Muscle layer of colon (tissue), 2 donors: ENCODE measurements at regions not wholly inside any gene's neighbourhood (a gene's known extent, or its start where the extent isn't known, plus 50 kb on each side); places are given as distances from the start of the nearest gene placed in this dataset.

ENCODE experiments used
- H3K27ac ChIP-seq: one replicate; pipeline ENCODE4 v1.7.0; 2013; ENCODE audit warnings: low read depth, mild to moderate bottlenecking, low read length, moderate library complexity
- H3K27me3 ChIP-seq, 2 donors: one replicate each; pipeline ENCODE4 v1.7.0; 2013; ENCODE audit warnings: low read length in 2 of 2, mild to moderate bottlenecking in 2 of 2; ENCODE audit not compliant: insufficient read depth in 2 of 2, control insufficient read depth in 1 of 2
- H3K36me3 ChIP-seq: one replicate; pipeline ENCODE4 v1.7.0; 2013; ENCODE audit warnings: mild to moderate bottlenecking, low read length; ENCODE audit not compliant: insufficient read depth
- H3K4me1 ChIP-seq: one replicate; pipeline ENCODE4 v1.7.0; 2013; ENCODE audit warnings: mild to moderate bottlenecking, low read length; ENCODE audit not compliant: insufficient read depth
- H3K4me3 ChIP-seq, 2 donors: one replicate each; pipeline ENCODE4 v1.7.0; 2013; ENCODE audit warnings: low read length in 2 of 2, low read depth in 1 of 2, mild to moderate bottlenecking in 1 of 2, moderate library complexity in 1 of 2
- H3K9ac ChIP-seq: one replicate; pipeline ENCODE4 v1.7.0; 2013; ENCODE audit warnings: low read length
- H3K9me3 ChIP-seq: one replicate; pipeline ENCODE4 v1.7.0; 2013; ENCODE audit warnings: mild to moderate bottlenecking, low read length
- donor health status: abdominal sarcoma.
- donor health status: Adenocarcinoma of cecum.

DNA sequence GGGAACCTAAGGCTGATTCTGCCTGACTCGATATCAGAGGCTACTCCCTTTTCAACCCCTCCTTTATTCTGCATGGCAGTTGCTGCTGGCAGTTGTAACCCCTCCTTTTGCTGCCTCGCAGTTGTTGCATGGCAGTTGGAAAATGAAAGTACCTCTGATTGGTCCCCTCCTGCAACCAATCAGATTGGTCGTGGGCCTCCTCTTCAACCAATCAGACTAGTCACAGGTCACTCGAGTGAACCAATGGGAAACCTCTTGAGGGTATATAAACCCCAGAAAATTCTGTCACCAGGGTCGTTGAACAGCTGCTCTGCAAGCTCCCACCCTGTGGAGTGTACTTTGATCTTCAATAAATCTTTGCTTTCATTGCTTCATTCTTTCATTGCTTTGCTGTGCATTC is 294.3 kb upstream of the SLC8A1 start:
- Histone ChIP-seq H3K27ac (no peak overlapping the region), H3K4me3 (no peak overlapping the region), H3K9ac (no peak overlapping the region), H3K9me3 (no peaks in the 10 kb centered on the region), H3K36me3 (no peaks in the 10 kb centered on the region), H3K27me3 (no peaks in the 10 kb centered on the region), H3K4me1 (no peaks in the 10 kb centered on the region)

DNA sequence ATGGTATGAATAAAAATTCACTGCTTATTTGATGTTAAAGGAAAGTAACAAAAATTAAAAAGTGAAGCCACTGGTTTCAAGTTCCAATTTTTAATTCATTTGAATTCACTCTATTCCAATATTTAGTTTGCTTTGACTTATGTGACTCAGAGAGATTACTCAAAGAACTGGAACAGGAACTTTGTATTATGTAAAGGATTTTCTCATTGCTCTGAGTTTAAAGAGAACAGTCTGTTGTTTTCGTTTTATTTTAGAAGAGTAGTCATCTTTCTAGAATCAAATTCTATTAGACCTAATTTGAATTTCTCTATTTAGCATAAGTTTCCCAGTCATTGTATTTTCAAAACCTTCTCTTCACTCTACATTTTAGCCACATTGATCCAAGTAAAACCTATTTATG is 300.1 kb upstream of the SLC8A1 start:
- Histone ChIP-seq H3K4me1 (peaks cover 14% of the 10 kb centered on the region), H3K27ac (no peak overlapping the region), H3K4me3 (no peak overlapping the region), H3K9me3 (no peaks in the 10 kb centered on the region), H3K9ac (no peak overlapping the region), H3K36me3 (no peaks in the 10 kb centered on the region), H3K27me3 (no peaks in the 10 kb centered on the region)

DNA sequence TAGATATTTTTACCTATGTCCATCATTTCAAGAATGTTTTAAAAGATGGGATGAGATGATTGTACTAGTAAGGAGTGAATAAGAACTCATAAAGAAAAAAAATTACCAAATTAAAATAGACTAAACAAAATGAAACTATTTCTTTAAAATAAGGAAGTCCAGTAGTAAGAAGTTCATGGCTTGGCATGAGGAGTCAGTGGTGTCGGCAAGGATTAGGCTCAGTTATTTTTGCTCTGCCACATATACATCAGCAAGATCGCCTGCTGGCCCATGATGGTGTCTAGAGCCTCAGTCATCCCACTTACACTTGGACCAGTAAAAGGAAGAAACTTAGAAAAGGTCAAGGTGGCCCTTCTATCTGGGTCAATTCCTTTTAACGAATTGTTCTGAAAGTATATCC is 300.9 kb upstream of the SLC8A1 start:
- Histone ChIP-seq H3K36me3 (no peaks in the 10 kb centered on the region), H3K4me3 (no peak overlapping the region), H3K27ac (no peak overlapping the region), H3K9me3 (no peaks in the 10 kb centered on the region), H3K9ac (no peak overlapping the region), H3K4me1 (peaks cover 14% of the 10 kb centered on the region), H3K27me3 (no peaks in the 10 kb centered on the region)

DNA sequence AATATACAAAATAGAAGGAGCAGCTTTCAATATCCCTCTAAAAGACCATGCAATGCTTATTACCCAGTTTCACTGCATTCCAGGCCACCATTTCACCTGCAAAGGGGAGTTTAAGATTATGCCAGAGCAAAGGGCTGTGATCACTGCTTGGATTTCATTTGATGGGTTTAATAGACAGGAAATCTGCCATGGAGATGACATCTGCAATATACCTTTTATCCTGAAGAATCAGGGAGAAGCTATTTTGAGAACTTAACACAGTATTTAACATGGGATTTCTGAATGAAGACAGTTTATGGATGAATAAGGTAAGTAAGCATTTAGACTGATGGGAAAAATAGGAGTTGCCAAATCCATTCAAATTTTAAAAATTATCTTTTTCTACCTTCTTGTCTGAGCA is 303.0 kb upstream of the SLC8A1 start:
- H3K27me3 ChIP-seq = no peaks in the 10 kb centered on the region
- H3K4me1 ChIP-seq = peaks cover 31% of the 10 kb centered on the region
- no peak overlapping the region for H3K4me3 ChIP-seq
- H3K9me3 ChIP-seq = no peaks in the 10 kb centered on the region
- no peaks in the 10 kb centered on the region for H3K36me3 ChIP-seq
- no peak overlapping the region for H3K27ac ChIP-seq
- no peak overlapping the region for H3K9ac ChIP-seq

DNA sequence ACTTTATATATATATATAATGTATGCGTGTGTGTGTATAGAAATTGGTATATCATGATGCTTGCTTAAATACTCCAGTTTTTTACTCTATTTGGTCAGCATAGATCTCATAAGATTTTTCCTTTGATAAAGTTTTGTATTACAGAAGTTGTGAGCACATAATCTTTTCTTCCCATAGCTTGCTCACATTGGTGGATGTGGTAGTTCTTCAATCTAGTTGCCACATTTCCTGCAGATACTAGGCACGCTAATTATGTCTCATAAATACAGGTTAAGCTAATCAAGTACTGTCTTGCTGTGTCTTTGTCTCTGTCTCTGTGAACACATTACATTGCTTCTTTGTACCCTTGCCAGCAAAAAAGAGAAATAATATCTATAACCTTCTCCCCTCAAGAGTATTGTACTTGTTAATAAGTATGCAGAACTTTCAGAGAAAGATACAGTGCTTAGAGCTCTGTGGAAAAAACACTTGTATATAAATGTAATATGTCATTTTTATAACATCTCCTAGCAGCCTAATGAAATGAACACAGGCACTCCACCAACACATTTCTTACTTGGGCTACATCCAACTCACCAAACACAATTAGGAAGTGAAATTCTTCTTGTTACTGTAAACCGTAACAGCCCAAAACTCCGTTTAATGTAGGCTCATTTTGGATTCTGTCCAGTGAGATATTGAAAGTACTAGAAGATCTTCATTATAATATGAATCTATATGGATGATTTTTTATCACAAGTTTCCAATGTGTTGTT is 306.7 kb upstream of the SLC8A1 start:
- Histone ChIP-seq H3K9me3 (no peaks in the 10 kb centered on the region), H3K4me3 (no peak overlapping the region), H3K4me1 (peaks cover 18% of the 10 kb centered on the region), H3K27ac (peak overlapping the region; percentile 78), H3K36me3 (no peaks in the 10 kb centered on the region), H3K27me3 (no peaks in the 10 kb centered on the region), H3K9ac (peak overlapping the region; percentile 2)

DNA sequence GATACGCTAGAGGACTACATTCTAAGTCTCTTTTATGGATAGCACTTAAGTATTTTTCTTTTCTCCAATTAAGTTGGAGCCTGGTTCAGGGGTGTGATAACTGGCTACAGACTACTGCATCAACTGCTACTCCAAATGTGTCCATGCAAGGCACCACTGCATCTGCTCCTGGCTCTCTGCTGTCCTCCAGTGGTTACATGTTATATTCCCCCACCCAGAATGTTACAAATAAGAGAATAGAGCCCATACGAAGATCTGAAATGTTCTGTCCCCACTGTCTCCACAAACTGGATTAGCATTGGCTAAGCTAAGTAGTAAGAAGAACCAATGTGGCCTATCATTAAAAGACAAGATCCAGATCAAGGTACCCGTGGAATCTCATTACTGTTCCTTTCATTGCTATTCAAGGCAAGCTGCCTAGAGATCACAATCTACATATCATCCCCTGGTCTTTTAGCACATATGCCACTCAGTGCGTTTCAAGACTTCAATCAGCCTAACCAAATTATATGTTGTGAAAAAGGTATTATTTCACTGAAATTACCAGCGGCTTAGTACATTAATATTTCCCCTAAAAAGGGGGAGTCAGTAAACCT is 308.3 kb upstream of the SLC8A1 start:
- no peak overlapping the region for H3K4me3 ChIP-seq
- H3K4me1 ChIP-seq = peaks cover 18% of the 10 kb centered on the region
- H3K36me3 ChIP-seq = no peaks in the 10 kb centered on the region
- H3K9me3 ChIP-seq = no peaks in the 10 kb centered on the region
- H3K9ac ChIP-seq = no peak overlapping the region
- H3K27me3 ChIP-seq = no peaks in the 10 kb centered on the region
- H3K27ac ChIP-seq = no peak overlapping the region

DNA sequence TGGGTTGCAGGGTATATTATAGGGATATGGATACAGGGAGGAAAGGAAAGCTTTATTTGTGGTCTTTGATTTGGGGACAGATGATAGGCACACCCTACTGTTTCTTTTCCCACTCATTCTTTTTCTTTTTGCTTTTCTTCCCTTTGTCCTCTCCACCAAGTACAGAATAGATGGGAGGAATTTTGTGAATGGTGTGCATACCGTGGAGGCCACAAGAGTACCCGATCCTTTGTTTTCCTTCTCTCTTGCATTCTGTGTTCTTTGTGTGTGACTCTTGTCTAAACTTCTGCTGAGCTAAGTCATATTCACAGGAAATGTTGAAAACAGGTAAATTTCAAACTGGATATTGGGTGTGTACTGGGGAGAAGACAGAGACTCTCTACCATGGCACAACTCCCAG is 321.4 kb upstream of the SLC8A1 start:
- H3K4me1 ChIP-seq = no peaks in the 10 kb centered on the region
- H3K9me3 ChIP-seq = no peaks in the 10 kb centered on the region
- H3K9ac ChIP-seq = no peak overlapping the region
- no peaks in the 10 kb centered on the region for H3K36me3 ChIP-seq
- H3K27ac ChIP-seq = no peak overlapping the region
- no peak overlapping the region for H3K4me3 ChIP-seq
- H3K27me3 ChIP-seq = no peaks in the 10 kb centered on the region

DNA sequence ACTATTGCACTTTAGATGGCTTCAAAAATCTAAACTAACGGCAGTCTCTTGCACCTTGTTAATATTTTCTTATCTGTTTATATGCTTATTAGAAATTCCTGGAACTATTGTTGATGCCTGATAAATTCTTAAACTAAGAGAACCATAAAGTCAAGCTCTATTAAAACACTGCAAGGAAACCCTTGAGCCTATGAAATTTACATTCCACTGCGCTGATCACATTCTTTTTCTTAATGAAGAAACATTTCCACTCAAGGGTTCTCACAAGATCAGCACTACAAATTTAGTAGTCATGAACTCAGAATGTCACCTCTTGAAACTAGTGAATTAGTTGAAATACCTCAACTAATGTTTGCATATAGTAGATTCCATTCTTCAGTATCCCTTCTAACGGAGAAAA is 331.8 kb upstream of the SLC8A1 start:
- no peaks in the 10 kb centered on the region for H3K4me1 ChIP-seq

DNA sequence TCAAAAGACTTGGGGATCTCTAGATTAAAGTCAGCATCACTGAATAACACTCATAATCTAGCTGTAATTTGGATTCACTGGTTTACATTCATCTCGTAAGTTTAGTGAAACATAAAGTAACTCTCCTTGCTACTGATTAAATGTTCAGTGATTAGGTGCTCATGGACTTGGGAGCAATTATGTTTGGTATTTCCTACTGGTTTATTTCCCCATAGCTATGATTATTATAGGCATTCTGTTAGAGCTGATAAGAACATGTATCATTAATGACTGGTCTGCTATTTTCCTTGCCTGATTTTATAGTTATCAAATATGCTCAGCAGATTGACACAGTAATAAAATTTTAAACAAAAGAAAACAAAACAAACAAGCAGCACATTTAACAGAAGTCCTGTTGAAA is 334.7 kb upstream of the SLC8A1 start:
- Histone ChIP-seq H3K27me3 (no peaks in the 10 kb centered on the region), H3K4me3 (no peak overlapping the region), H3K4me1 (no peaks in the 10 kb centered on the region), H3K9ac (no peak overlapping the region), H3K36me3 (no peaks in the 10 kb centered on the region), H3K9me3 (no peaks in the 10 kb centered on the region), H3K27ac (no peak overlapping the region)

More for the DNA sequence above, 331.8 kb upstream of the SLC8A1 start:
- no peaks in the 10 kb centered on the region for H3K9me3 ChIP-seq
- no peaks in the 10 kb centered on the region for H3K36me3 ChIP-seq
- no peaks in the 10 kb centered on the region for H3K27me3 ChIP-seq
- H3K4me3 ChIP-seq = no peak overlapping the region
- no peak overlapping the region for H3K27ac ChIP-seq
- H3K9ac ChIP-seq = no peak overlapping the region

DNA sequence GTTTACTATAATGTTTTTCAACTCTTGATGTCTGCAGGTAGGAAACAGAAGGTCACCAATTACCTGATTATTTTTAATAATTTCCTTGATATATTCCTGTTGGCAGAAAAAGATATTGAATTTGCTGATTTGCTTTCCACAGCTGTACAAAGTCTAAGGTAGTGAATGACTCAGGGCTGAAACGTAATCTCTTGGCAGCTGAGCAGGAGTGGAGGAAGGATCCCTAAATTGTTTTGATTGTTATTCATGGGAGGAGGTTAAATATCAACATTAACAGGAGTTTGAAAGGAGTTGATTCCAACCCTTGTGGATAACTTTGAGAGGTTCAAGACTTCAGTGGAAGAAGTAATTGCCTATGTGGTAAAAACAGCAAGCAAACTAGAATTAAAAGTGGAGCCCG is 345.2 kb upstream of the SLC8A1 start:
- H3K36me3 ChIP-seq = no peaks in the 10 kb centered on the region
- no peaks in the 10 kb centered on the region for H3K9me3 ChIP-seq
- H3K4me1 ChIP-seq = no peaks in the 10 kb centered on the region
- H3K27me3 ChIP-seq = no peaks in the 10 kb centered on the region
- H3K4me3 ChIP-seq = no peak overlapping the region
- no peak overlapping the region for H3K27ac ChIP-seq
- no peak overlapping the region for H3K9ac ChIP-seq

DNA sequence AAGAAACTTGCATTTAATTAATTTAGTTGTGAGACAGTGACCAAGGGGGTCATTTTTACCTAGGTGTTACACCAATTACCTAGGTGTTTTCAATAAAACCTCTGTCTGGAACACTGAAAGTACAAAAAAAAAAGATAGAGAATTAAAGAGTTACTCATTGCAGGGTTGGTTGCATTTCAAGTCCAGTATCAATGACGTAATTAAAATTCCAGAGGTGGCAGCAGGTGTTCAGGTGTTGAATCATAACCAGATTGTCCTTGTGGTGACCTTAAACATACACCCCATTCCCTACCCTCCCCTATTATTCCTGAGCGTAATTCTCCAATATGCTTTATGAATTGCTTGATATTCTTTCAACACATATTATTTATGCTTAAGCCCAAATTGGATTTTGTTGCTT is 352.0 kb upstream of the SLC8A1 start:
- no peaks in the 10 kb centered on the region for H3K9me3 ChIP-seq
- H3K36me3 ChIP-seq = no peaks in the 10 kb centered on the region
- no peaks in the 10 kb centered on the region for H3K27me3 ChIP-seq
- no peak overlapping the region for H3K9ac ChIP-seq
- no peak overlapping the region for H3K4me3 ChIP-seq
- H3K4me1 ChIP-seq = no peaks in the 10 kb centered on the region
- H3K27ac ChIP-seq = no peak overlapping the region

DNA sequence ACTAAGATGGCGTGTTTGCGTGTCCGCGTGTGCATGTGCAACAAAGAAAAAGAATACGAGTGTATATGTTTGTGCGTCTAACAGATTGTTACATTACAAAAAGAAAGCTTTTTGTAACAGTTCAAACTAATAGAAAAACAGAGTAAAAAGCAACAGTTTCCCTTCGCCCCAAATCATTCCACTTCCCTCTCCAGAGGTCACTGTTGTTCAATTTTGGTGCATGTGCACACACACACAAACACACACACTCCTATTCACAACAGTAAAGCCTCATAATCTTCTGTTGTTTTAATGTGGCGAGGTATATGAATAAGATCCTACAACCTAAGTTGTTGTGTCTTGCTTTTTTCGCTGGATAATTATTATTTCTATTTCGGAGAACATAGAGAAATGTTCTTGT is 357.3 kb upstream of the SLC8A1 start:
- H3K27ac ChIP-seq = no peak overlapping the region
- peaks cover 10% of the 10 kb centered on the region for H3K4me1 ChIP-seq
- no peak overlapping the region for H3K4me3 ChIP-seq
- H3K36me3 ChIP-seq = no peaks in the 10 kb centered on the region
- no peak overlapping the region for H3K9ac ChIP-seq
- no peaks in the 10 kb centered on the region for H3K27me3 ChIP-seq
- H3K9me3 ChIP-seq = no peaks in the 10 kb centered on the region
